Liver (tissue), 8 donors: ENCODE measurements at regions not wholly inside any gene's neighbourhood (a gene's known extent, or its start where the extent isn't known, plus 50 kb on each side); places are given as distances from the start of the nearest gene placed in this dataset.

ENCODE experiments used
- DNase-seq: peaks from one replicate; pipeline ENCODE4 v3.0.0-alpha.2; 2017; ENCODE audit warnings: low spot score
- H3K27ac ChIP-seq, 2 donors: one replicate each; pipeline ENCODE4 v1.7.0; 2013; ENCODE audit warnings: inconsistent platforms in 2 of 2, low read length in 2 of 2, control low read depth in 1 of 2, low read depth in 1 of 2, mild to moderate bottlenecking in 1 of 2
- H3K27me3 ChIP-seq, 4 donors: one replicate each; pipeline versions ENCODE4 v1.6.1 to v1.7.0; 2013; ENCODE audit warnings: low read length in 3 of 4, inconsistent platforms in 1 of 4, mild to moderate bottlenecking in 1 of 4, moderate library complexity in 1 of 4; ENCODE audit not compliant: control insufficient read depth in 4 of 4, insufficient read depth in 4 of 4
- H3K36me3 ChIP-seq, 4 donors: one replicate each; pipeline versions ENCODE4 v1.6.1 to v1.7.0; 2013; ENCODE audit warnings: low read length in 3 of 4, mild to moderate bottlenecking in 3 of 4, low read depth in 1 of 4, moderate library complexity in 1 of 4; ENCODE audit not compliant: control insufficient read depth in 4 of 4, insufficient read depth in 3 of 4
- H3K4me1 ChIP-seq, 4 donors: one replicate each; pipeline versions ENCODE4 v1.6.1 to v1.7.0; 2013; ENCODE audit warnings: low read length in 3 of 4, mild to moderate bottlenecking in 3 of 4, moderate library complexity in 1 of 4; ENCODE audit not compliant: control insufficient read depth in 4 of 4, insufficient read depth in 4 of 4
- H3K4me3 ChIP-seq, 3 donors: one replicate each; pipeline versions ENCODE4 v1.6.1 to v1.7.0; 2013; ENCODE audit warnings: low read length in 3 of 3, control low read depth in 1 of 3, low read depth in 1 of 3, mild to moderate bottlenecking in 1 of 3
- H3K9ac ChIP-seq, 2 donors: one replicate each; pipeline ENCODE4 v1.7.0; 2013; ENCODE audit warnings: low read length in 2 of 2, mild to moderate bottlenecking in 2 of 2, moderate library complexity in 2 of 2, control low read depth in 1 of 2, low read depth in 1 of 2
- H3K9me3 ChIP-seq, 4 donors: one replicate each; pipeline versions ENCODE4 v1.6.1 to v1.7.0; 2013; ENCODE audit warnings: low read length in 3 of 4; ENCODE audit not compliant: control insufficient read depth in 4 of 4
- ATF3 ChIP-seq: IDR thresholded peaks from 2 replicates; pipeline ENCODE4 v1.6.1; 2016; ENCODE audit warnings: antibody characterized with exemption
- CTCF ChIP-seq: fragments of 150-350 bp; IDR thresholded peaks from 2 replicates; pipeline ENCODE4 v1.5.1; 2017; ENCODE audit warnings: improper control_type of control experiment, low read depth, low read length; ENCODE audit not compliant: missing input control
- EGR1 ChIP-seq, 2 donors: IDR thresholded peaks; 2 replicates each; pipeline ENCODE4 v1.6.1; 2016 to 2018; ENCODE audit warnings: antibody characterized with exemption in 2 of 2, low read depth in 2 of 2
- FOXA1 ChIP-seq: IDR thresholded peaks from 2 replicates; pipeline ENCODE4 v1.6.1; 2016; ENCODE audit warnings: antibody characterized with exemption
- FOXA2 ChIP-seq: IDR thresholded peaks from 2 replicates; pipeline ENCODE4 v1.6.1; 2016; ENCODE audit warnings: antibody characterized with exemption
- GABPA ChIP-seq, 2 donors: IDR thresholded peaks in 1 of 2; conservative IDR thresholded peaks in 1 of 2; 2 replicates each; pipeline ENCODE4 v1.6.1; 2016; ENCODE audit warnings: antibody characterized with exemption in 2 of 2, mild to moderate bottlenecking in 1 of 2, moderate library complexity in 1 of 2
- HNF4A ChIP-seq, 2 donors: conservative IDR thresholded peaks; 2 replicates each; pipeline ENCODE4 v1.6.1; 2016; ENCODE audit warnings: antibody characterized with exemption in 2 of 2, mild to moderate bottlenecking in 2 of 2
- HNF4G ChIP-seq: IDR thresholded peaks from 2 replicates; pipeline ENCODE4 v1.6.1; 2016; ENCODE audit warnings: antibody characterized with exemption
- JUND ChIP-seq, 2 donors: IDR thresholded peaks; 2 replicates each; pipeline ENCODE4 v1.6.1; 2016; ENCODE audit warnings: antibody characterized with exemption in 2 of 2
- NR2F2 ChIP-seq: IDR thresholded peaks from 2 replicates; pipeline ENCODE4 v1.6.1; 2016; ENCODE audit warnings: antibody characterized with exemption
- RAD21 ChIP-seq, 2 donors: IDR thresholded peaks; 2 replicates each; pipeline ENCODE4 v1.6.1; 2016; ENCODE audit warnings: antibody characterized with exemption in 2 of 2, mild to moderate bottlenecking in 2 of 2
- REST ChIP-seq: IDR thresholded peaks from 2 replicates; pipeline ENCODE4 v1.6.1; 2016; ENCODE audit warnings: antibody characterized with exemption, mild to moderate bottlenecking
- RXRA ChIP-seq, 2 donors: IDR thresholded peaks; 2 replicates each; pipeline ENCODE4 v1.6.1; 2017 to 2018; ENCODE audit warnings: antibody characterized with exemption in 2 of 2, mild to moderate bottlenecking in 1 of 2
- SP1 ChIP-seq: IDR thresholded peaks from 2 replicates; pipeline ENCODE4 v1.6.1; 2018; ENCODE audit warnings: antibody characterized with exemption, mild to moderate bottlenecking
- TAF1 ChIP-seq: conservative IDR thresholded peaks from 2 replicates; pipeline ENCODE4 v1.6.1; 2016; ENCODE audit warnings: antibody characterized with exemption, mild to moderate bottlenecking
- YY1 ChIP-seq: IDR thresholded peaks from 2 replicates; pipeline ENCODE4 v1.6.1; 2016; ENCODE audit warnings: antibody characterized with exemption, mild to moderate bottlenecking
- WGBS: extraction: QIAGEN DNeasy Blood & Tissue Kit; methylation state at CpG from one replicate; pipeline ENCODE4 v1.1.7; 2013; 5-methylcytosine and 5-hydroxymethylcytosine counted together
- TF ChIP-seq, protein P1 (sequence below): IDR thresholded peaks from 2 replicates; pipeline ENCODE4 v1.6.1; 2016; ENCODE audit warnings: antibody characterized with exemption
- TF ChIP-seq, protein P2 (sequence below): IDR thresholded peaks from 2 replicates; pipeline ENCODE4 v1.6.1; 2016; ENCODE audit warnings: antibody characterized with exemption
- donor health status: healthy.
- donor health status: healthy.
- donor health status: healthy.
- donor health status: healthy.
- donor health status: healthy.

DNA sequence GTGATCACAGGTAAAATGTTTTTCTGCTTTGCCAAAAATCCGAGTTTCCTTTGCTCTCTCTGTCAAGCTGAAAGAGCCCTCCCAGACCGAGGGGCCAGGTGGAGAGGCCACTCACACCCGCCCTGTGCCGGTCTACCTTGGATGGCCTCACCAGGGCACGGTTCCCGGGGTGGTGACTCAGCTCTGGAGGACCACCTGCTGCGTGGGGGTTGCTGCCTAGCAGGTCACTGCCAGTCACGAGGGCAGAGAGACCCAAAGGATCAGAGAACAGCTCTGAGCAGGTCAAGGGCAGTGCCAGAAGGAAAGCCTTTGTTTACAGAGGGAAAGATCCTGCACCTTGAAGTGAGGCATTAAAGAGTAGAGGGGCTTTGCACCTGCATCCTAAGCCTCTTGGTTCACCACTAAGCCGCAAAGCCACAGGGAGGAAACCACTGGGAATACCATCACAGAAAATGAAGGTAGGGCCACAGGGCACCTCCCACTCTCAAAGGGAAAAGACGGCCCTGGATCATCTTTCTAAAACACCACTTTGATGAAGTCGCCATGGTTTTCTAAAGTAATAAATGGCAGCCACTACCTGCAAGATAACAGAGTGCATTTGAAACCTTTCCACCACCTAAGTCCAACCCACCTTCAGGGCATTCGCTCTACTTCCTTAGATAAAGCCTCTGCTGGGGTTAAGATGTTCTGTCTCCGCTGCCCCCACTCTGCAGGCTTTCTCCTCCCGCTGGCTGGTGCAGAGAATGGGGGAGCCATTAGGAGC lies 160.3 kb upstream of the KLF14 start:
- H3K36me3 ChIP-seq, result peaks cover 0 to 17% (median 8%) of the 10 kb centered on the region in 4 donors
- DNase-seq, result no peak
- peak overlapping the region; percentile 62 to 81 for H3K27ac ChIP-seq
- H3K9ac ChIP-seq, result peak overlapping the region in 1 of 2 donors; percentile 37
- H3K4me3 ChIP-seq, result no peak overlapping the region
- H3K9me3 ChIP-seq, result no peaks in the 10 kb centered on the region
- H3K4me1 ChIP-seq, result peaks cover 5 to 26% (median 12%) of the 10 kb centered on the region in 4 donors
- WGBS, result 44% methylated on average over 14 of the region's 14 CpGs
- no peaks in the 10 kb centered on the region for H3K27me3 ChIP-seq
- TF ChIP-seq TAF1 (no peak), GABPA (IDR thresholded peaks at IDR 0.05 in 1 of 2, conservative IDR thresholded peaks at IDR 0.05 in 1 of 2) (no peak), JUND (IDR thresholded peaks at IDR 0.05) (peak; percentile 25 to 92), RAD21 (IDR thresholded peaks at IDR 0.05) (no peak), CTCF (no peak), NR2F2 (peak; percentile 9), SP1 (no peak), HNF4G (no peak), FOXA2 (peak; percentile 78), HNF4A (conservative IDR thresholded peaks at IDR 0.05) (peak in 1 of 2 donors; percentile 77), REST (peak; percentile 27), EGR1 (IDR thresholded peaks at IDR 0.05; ENCODE audit: low read depth in 2 of 2) (peak in 1 of 2 donors; percentile 58), ATF3 (peak; percentile 20), RXRA (IDR thresholded peaks at IDR 0.05) (peak; percentile 60 to 95), FOXA1 (no peak), YY1 (peak; percentile 45)
- TF ChIP-seq, protein P1, sequence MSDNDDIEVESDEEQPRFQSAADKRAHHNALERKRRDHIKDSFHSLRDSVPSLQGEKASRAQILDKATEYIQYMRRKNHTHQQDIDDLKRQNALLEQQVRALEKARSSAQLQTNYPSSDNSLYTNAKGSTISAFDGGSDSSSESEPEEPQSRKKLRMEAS, result peak; percentile 74
- TF ChIP-seq, protein P2, sequence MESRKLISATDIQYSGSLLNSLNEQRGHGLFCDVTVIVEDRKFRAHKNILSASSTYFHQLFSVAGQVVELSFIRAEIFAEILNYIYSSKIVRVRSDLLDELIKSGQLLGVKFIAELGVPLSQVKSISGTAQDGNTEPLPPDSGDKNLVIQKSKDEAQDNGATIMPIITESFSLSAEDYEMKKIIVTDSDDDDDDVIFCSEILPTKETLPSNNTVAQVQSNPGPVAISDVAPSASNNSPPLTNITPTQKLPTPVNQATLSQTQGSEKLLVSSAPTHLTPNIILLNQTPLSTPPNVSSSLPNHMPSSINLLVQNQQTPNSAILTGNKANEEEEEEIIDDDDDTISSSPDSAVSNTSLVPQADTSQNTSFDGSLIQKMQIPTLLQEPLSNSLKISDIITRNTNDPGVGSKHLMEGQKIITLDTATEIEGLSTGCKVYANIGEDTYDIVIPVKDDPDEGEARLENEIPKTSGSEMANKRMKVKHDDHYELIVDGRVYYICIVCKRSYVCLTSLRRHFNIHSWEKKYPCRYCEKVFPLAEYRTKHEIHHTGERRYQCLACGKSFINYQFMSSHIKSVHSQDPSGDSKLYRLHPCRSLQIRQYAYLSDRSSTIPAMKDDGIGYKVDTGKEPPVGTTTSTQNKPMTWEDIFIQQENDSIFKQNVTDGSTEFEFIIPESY, result peak; percentile 35
